ENCODE measurements at regions not wholly inside any gene's neighbourhood (a gene's known extent, or its start where the extent isn't known, plus 50 kb on each side); places are given as distances from the start of the nearest gene placed in this dataset.

DNA sequence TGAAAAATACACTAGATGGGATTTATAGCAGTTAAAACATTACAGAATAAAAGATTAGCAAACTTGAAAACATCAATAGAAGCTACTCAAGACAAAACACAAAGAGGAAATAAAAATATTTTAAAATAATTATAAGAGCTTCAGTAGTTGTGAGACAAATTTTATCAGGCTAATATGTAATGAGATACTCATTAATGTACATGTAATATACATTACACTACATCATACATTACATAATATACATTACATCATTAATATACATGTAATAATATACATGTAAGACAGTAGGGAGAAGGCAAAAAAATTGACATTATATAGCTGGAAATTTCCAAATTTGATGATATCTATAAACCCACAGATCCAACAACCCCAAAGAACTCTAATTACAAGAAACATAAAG is 249.4 kb upstream of the HMGA2 start:
- CTCF ChIA-PET = interaction anchor here (1.3 kb wide), 1 partner anchor 19 kb away, joined by 4 read pairs; no protein-coding TSS in a partner anchor

GRCh38 chr12:65584016-65584415 is 240.3 kb upstream of the HMGA2 start:
- Mint-ChIP-seq H3K9me3 (peaks cover 8% of the 10 kb centered on the region), H3K27me3 (no peaks in the 10 kb centered on the region), H3K4me1 (no peaks in the 10 kb centered on the region), H3K36me3 (ENCODE audit: low read depth) (no peaks in the 10 kb centered on the region), H3K27ac (no peak overlapping the region), H3K4me3 (no peak overlapping the region)
- ChIA-PET POLR2A (no interaction called here), CTCF (interaction anchor here (1.1 kb wide), 1 partner anchor 28 kb away, joined by 3 read pairs; no protein-coding TSS in a partner anchor)
- intact Hi-C loops (cut with micrococcal nuclease) = no loop called here
- no peak for DNase-seq
- TF ChIP-seq CTCF (IDR thresholded peaks at IDR 0.05) = no peak
- no peak for ATAC-seq (ENCODE audit: low read depth)

More for the DNA sequence above, 249.4 kb upstream of the HMGA2 start:
- intact Hi-C loops (cut with micrococcal nuclease) = no loop called here
- Mint-ChIP-seq H3K27ac (no peak overlapping the region), H3K36me3 (ENCODE audit: low read depth) (no peaks in the 10 kb centered on the region), H3K4me1 (no peaks in the 10 kb centered on the region), H3K27me3 (peaks cover 1% of the 10 kb centered on the region), H3K9me3 (peaks cover 27% of the 10 kb centered on the region), H3K4me3 (no peak overlapping the region)
- TF ChIP-seq CTCF (IDR thresholded peaks at IDR 0.05) = no peak
- ATAC-seq (ENCODE audit: low read depth) = no peak
- POLR2A ChIA-PET = no interaction called here
- no peak for DNase-seq

GRCh38 chr12:65585648-65586602 is 238.4 kb upstream of the HMGA2 start:
- CTCF ChIA-PET = no interaction called here
- H3K9me3 Mint-ChIP-seq = no peaks in the 10 kb centered on the region
- no peak for TF ChIP-seq CTCF (IDR thresholded peaks at IDR 0.05)
- H3K4me3 Mint-ChIP-seq = no peak overlapping the region
- DNase-seq = no peak
- H3K4me1 Mint-ChIP-seq = no peaks in the 10 kb centered on the region
- H3K36me3 Mint-ChIP-seq (ENCODE audit: low read depth) = no peaks in the 10 kb centered on the region
- no peak overlapping the region for H3K27ac Mint-ChIP-seq
- intact Hi-C loops (cut with micrococcal nuclease) = no loop called here
- no peak for ATAC-seq (ENCODE audit: low read depth)
- no peaks in the 10 kb centered on the region for H3K27me3 Mint-ChIP-seq
- POLR2A ChIA-PET = no interaction called here

GRCh38 chr12:65586796-65587195 is 237.5 kb upstream of the HMGA2 start:
- H3K4me3 Mint-ChIP-seq = no peak overlapping the region
- CTCF ChIA-PET = no interaction called here
- no peak overlapping the region for H3K27ac Mint-ChIP-seq
- no peaks in the 10 kb centered on the region for H3K27me3 Mint-ChIP-seq
- POLR2A ChIA-PET = no interaction called here
- no peaks in the 10 kb centered on the region for H3K36me3 Mint-ChIP-seq (ENCODE audit: low read depth)
- ATAC-seq (ENCODE audit: low read depth) (no peak), DNase-seq (no peak)
- no peaks in the 10 kb centered on the region for H3K4me1 Mint-ChIP-seq
- intact Hi-C loops (cut with micrococcal nuclease) = no loop called here
- no peak for TF ChIP-seq CTCF (IDR thresholded peaks at IDR 0.05)
- H3K9me3 Mint-ChIP-seq = no peaks in the 10 kb centered on the region

GRCh38 chr12:65590318-65590717 is 234.0 kb upstream of the HMGA2 start:
- ChIA-PET POLR2A (no interaction called here), CTCF (no interaction called here)
- TF ChIP-seq CTCF (IDR thresholded peaks at IDR 0.05) = no peak
- Mint-ChIP-seq H3K27ac (no peak overlapping the region), H3K4me1 (no peaks in the 10 kb centered on the region), H3K36me3 (ENCODE audit: low read depth) (no peaks in the 10 kb centered on the region), H3K27me3 (peaks cover under 1% of the 10 kb centered on the region), H3K4me3 (no peak overlapping the region), H3K9me3 (no peaks in the 10 kb centered on the region)
- intact Hi-C loops (cut with micrococcal nuclease) = no loop called here
- ATAC-seq (ENCODE audit: low read depth) (no peak), DNase-seq (no peak)
